ENCODE measurements at regions not wholly inside any gene's neighbourhood (a gene's known extent, or its start where the extent isn't known, plus 50 kb on each side); places are given as distances from the start of the nearest gene placed in this dataset.

GRCh38 chr4:63937961-63938360, 471.3 kb downstream of the TECRL start:
- TF ChIP-seq CTCF (conservative IDR thresholded peaks at IDR 0.05; ENCODE audit: low read depth, low read length): no peak
- no peak overlapping the region for H3K4me3 ChIP-seq (ENCODE audit: low read length)
- DNase-seq (ENCODE audit: low read depth): no peak

GRCh38 chr4:63922146-63922545, 487.1 kb downstream of the TECRL start:
- no peak overlapping the region for H3K4me3 ChIP-seq (ENCODE audit: low read length)
- no peak for DNase-seq (ENCODE audit: low read depth)
- no peak for TF ChIP-seq CTCF (conservative IDR thresholded peaks at IDR 0.05; ENCODE audit: low read depth, low read length)

- DNase-seq (ENCODE audit: low read depth): no peak
- TF ChIP-seq CTCF (conservative IDR thresholded peaks at IDR 0.05; ENCODE audit: low read depth, low read length): no peak
- H3K4me3 ChIP-seq (ENCODE audit: low read length): no peak overlapping the region
Observed at GRCh38 chr4:63921561-63921960, 487.7 kb downstream of the TECRL start.

GRCh38 chr4:63919636-63920365, 489.4 kb downstream of the TECRL start:
- H3K4me3 ChIP-seq (ENCODE audit: low read length): no peak overlapping the region
- DNase-seq (ENCODE audit: low read depth): no peak
- TF ChIP-seq CTCF (conservative IDR thresholded peaks at IDR 0.05; ENCODE audit: low read depth, low read length): no peak

- DNase-seq (ENCODE audit: low read depth): no peak
- no peak for TF ChIP-seq CTCF (conservative IDR thresholded peaks at IDR 0.05; ENCODE audit: low read depth, low read length)
Observed at GRCh38 chr4:63906660-63907183, 502.5 kb downstream of the TECRL start.

GRCh38 chr4:63904201-63904600, 505.0 kb downstream of the TECRL start:
- TF ChIP-seq CTCF (conservative IDR thresholded peaks at IDR 0.05; ENCODE audit: low read depth, low read length): no peak
- no peak for DNase-seq (ENCODE audit: low read depth)

More at GRCh38 chr4:63906660-63907183, 502.5 kb downstream of the TECRL start:
- no peak overlapping the region for H3K4me3 ChIP-seq (ENCODE audit: low read length)

GRCh38 chr4:63901304-63901703, 507.9 kb downstream of the TECRL start:
- no peak for DNase-seq (ENCODE audit: low read depth)
- no peak overlapping the region for H3K4me3 ChIP-seq (ENCODE audit: low read length)
- TF ChIP-seq CTCF (conservative IDR thresholded peaks at IDR 0.05; ENCODE audit: low read depth, low read length): no peak

More at GRCh38 chr4:63904201-63904600, 505.0 kb downstream of the TECRL start:
- H3K4me3 ChIP-seq (ENCODE audit: low read length): no peak overlapping the region

Measured in retinal pigment epithelial cell (primary cell).